H1 (cell line): ENCODE measurements at regions not wholly inside any gene's neighbourhood (a gene's known extent, or its start where the extent isn't known, plus 50 kb on each side); places are given as distances from the start of the nearest gene placed in this dataset.

Source experiments
- CTCF ChIA-PET: fragments of 300-600 bp; sonication (Branson Sonifier 250); formaldehyde crosslinking; loops from one replicate; lab custom pipeline; 2021; ENCODE audit not compliant: partially characterized antibody; lab: Charles Lee
- POLR2A ChIA-PET: fragments of 300-600 bp; sonication (Branson Sonifier 250); formaldehyde crosslinking; loops from one replicate; lab custom pipeline; 2021; ENCODE audit warnings: inconsistent platforms; ENCODE audit not compliant: partially characterized antibody; lab: Charles Lee
- DNase-seq, 2 experiments: peaks; one replicate each; pipeline versions ENCODE4 v3.0.0 to v3.0.0-alpha.2; 2010 to 2022; ENCODE audit warnings: low spot score in 2 of 2, low read depth in 1 of 2, mixed read lengths in 1 of 2
- FAIRE-seq: peaks from 2 replicates; lab custom pipeline; 2011; peaks lifted over from hg19 to GRCh38; lab: Jason Lieb, UNC
- H2AFZ ChIP-seq: 2 replicates; pipeline ENCODE4 v1.8.1; 2012; ENCODE audit warnings: low read length, inconsistent platforms
- H2AK5ac ChIP-seq: 2 replicates; pipeline ENCODE4 v1.6.1; 2013; ENCODE audit warnings: low read depth, low read length
- H2BK120ac ChIP-seq: replicated peaks from 2 replicates; pipeline ENCODE3; 2013; ENCODE audit warnings: low read depth, low read length, inconsistent platforms
- H2BK12ac ChIP-seq: 2 replicates; pipeline ENCODE4 v1.6.1; 2013; ENCODE audit warnings: low read depth, low read length
- H2BK15ac ChIP-seq: 2 replicates; pipeline ENCODE4 v1.6.1; 2013; ENCODE audit warnings: low read length
- H2BK20ac ChIP-seq: 2 replicates; pipeline ENCODE4 v1.6.1; 2013; ENCODE audit warnings: low read length
- H2BK5ac ChIP-seq: 2 replicates; pipeline ENCODE4 v1.6.1; 2013; ENCODE audit warnings: low read depth, low read length
- H3K14ac ChIP-seq: 2 replicates; pipeline ENCODE4 v1.6.1; 2013; ENCODE audit warnings: inconsistent platforms; ENCODE audit not compliant: insufficient read length
- H3K18ac ChIP-seq: 2 replicates; pipeline ENCODE4 v1.6.1; 2013; ENCODE audit warnings: low read length; ENCODE audit errors: extremely low read depth
- H3K23ac ChIP-seq: 2 replicates; pipeline ENCODE4 v1.6.1; 2013; ENCODE audit warnings: inconsistent platforms; ENCODE audit not compliant: insufficient read length
- H3K23me2 ChIP-seq: 2 replicates; pipeline ENCODE4 v1.6.1; 2013; ENCODE audit warnings: low read depth, low read length
- H3K27ac ChIP-seq: 2 replicates; pipeline ENCODE4 v1.6.1; 2011; ENCODE audit warnings: low read depth, low read length, inconsistent platforms
- H3K27me3 ChIP-seq, 4 experiments: replicated peaks in 1 of 4; 1 replicate in 1 of 4; 2 replicates in 3 of 4; pipeline versions ENCODE4 v1.6.1 to v1.8.1; 2011 to 2013; ENCODE audit warnings: low read length in 3 of 4, mild to moderate bottlenecking in 3 of 4, inconsistent platforms in 2 of 4, mixed read lengths in 2 of 4, moderate library complexity in 1 of 4; ENCODE audit not compliant: control insufficient read depth in 3 of 4, insufficient read depth in 3 of 4; ENCODE audit errors: extremely low read depth in 1 of 4
- H3K36me3 ChIP-seq, 4 experiments: 2 replicates each; pipeline versions ENCODE4 v1.6.1 to v1.8.1; 2011 to 2013; ENCODE audit warnings: mild to moderate bottlenecking in 4 of 4, low read length in 3 of 4, moderate library complexity in 2 of 4, control low read depth in 1 of 4, inconsistent platforms in 1 of 4; ENCODE audit not compliant: insufficient read depth in 4 of 4, control insufficient read depth in 2 of 4
- H3K4ac ChIP-seq: replicated peaks from 2 replicates; pipeline ENCODE3; 2013; ENCODE audit warnings: low read length, low read depth, mixed read lengths, inconsistent platforms; ENCODE audit not compliant: insufficient read length
- H3K4me1 ChIP-seq, 4 experiments: replicated peaks in 1 of 4; 1 replicate in 1 of 4; 2 replicates in 3 of 4; pipeline versions ENCODE4 v1.6.1 to v1.8.1; 2011 to 2013; ENCODE audit warnings: low read length in 3 of 4, inconsistent platforms in 2 of 4, mixed read lengths in 1 of 4; ENCODE audit not compliant: insufficient read depth in 4 of 4, control insufficient read depth in 3 of 4
- H3K4me2 ChIP-seq, 2 experiments: 2 replicates each; pipeline versions ENCODE4 v1.6.1 to v1.8.1; 2011 to 2013; ENCODE audit warnings: low read depth in 2 of 2, low read length in 2 of 2, control low read depth in 1 of 2, inconsistent platforms in 1 of 2, mild to moderate bottlenecking in 1 of 2; ENCODE audit not compliant: insufficient read depth in 1 of 2
- H3K4me3 ChIP-seq, 4 experiments: fragments of 200-600, 300-600 bp in 1 of 4; sonication (generic), shearing (Covaris generic), sonication (Bioruptor Twin) in 1 of 4; 2 replicates each; pipeline versions ENCODE4 v1.5.1 to v1.8.1; 2011 to 2016; ENCODE audit warnings: low read length in 4 of 4, low read depth in 3 of 4, control low read depth in 2 of 4, inconsistent platforms in 2 of 4, mild to moderate bottlenecking in 2 of 4, mixed read lengths in 1 of 4, moderate library complexity in 1 of 4; ENCODE audit not compliant: insufficient read depth in 2 of 4; ENCODE audit errors: extremely low read depth in 1 of 4
- H3K56ac ChIP-seq: replicated peaks from 2 replicates; pipeline ENCODE3; 2013; ENCODE audit warnings: low read depth, mild to moderate bottlenecking, mixed read lengths, low read length, inconsistent platforms; ENCODE audit not compliant: insufficient read length
- H3K79me1 ChIP-seq: 2 replicates; pipeline ENCODE4 v1.6.1; 2013; ENCODE audit warnings: low read depth, low read length, control low read depth
- H3K79me2 ChIP-seq, 2 experiments: 2 replicates each; pipeline versions ENCODE4 v1.6.1 to v1.8.1; 2012 to 2013; ENCODE audit warnings: low read length in 2 of 2, mild to moderate bottlenecking in 2 of 2, inconsistent platforms in 1 of 2; ENCODE audit not compliant: insufficient read depth in 2 of 2, control insufficient read depth in 1 of 2
- H3K9ac ChIP-seq, 4 experiments: replicated peaks in 1 of 4; 1 replicate in 1 of 4; 2 replicates in 3 of 4; pipeline versions ENCODE4 v1.6.1 to v1.8.1; 2011 to 2013; ENCODE audit warnings: low read depth in 3 of 4, low read length in 3 of 4, control low read depth in 2 of 4, mild to moderate bottlenecking in 2 of 4, moderate library complexity in 2 of 4, inconsistent platforms in 1 of 4; ENCODE audit errors: extremely low read depth in 1 of 4
- H3K9me3 ChIP-seq, 2 experiments: 2 replicates each; pipeline versions ENCODE4 v1.6.1 to v1.8.1; 2012 to 2013; ENCODE audit warnings: mild to moderate bottlenecking in 2 of 2, moderate library complexity in 2 of 2, control low read depth in 1 of 2, inconsistent platforms in 1 of 2, low read depth in 1 of 2, low read length in 1 of 2, mixed read lengths in 1 of 2; ENCODE audit not compliant: insufficient read depth in 2 of 2
- H4K20me1 ChIP-seq, 2 experiments: replicated peaks in 1 of 2; 2 replicates each; pipeline versions ENCODE3 to v1.8.1; 2011 to 2013; ENCODE audit warnings: inconsistent platforms in 2 of 2, low read length in 2 of 2, mild to moderate bottlenecking in 1 of 2; ENCODE audit not compliant: insufficient read depth in 2 of 2, control insufficient read depth in 1 of 2
- H4K5ac ChIP-seq: 2 replicates; pipeline ENCODE4 v1.6.1; 2013; ENCODE audit warnings: low read length, low read depth, mixed read lengths, inconsistent platforms; ENCODE audit not compliant: insufficient read length
- H4K8ac ChIP-seq: 2 replicates; pipeline ENCODE4 v1.8.0; 2013; ENCODE audit warnings: mild to moderate bottlenecking, moderate library complexity, low read length, inconsistent platforms; ENCODE audit not compliant: insufficient read depth; ENCODE audit errors: extremely low read depth
- H4K91ac ChIP-seq: replicated peaks from 2 replicates; pipeline ENCODE3; 2013; ENCODE audit warnings: low read length, mixed read lengths, inconsistent platforms; ENCODE audit not compliant: insufficient read length
- CHD1 ChIP-seq: IDR thresholded peaks from 2 replicates; pipeline ENCODE4 v1.6.1; 2012; ENCODE audit warnings: low read depth, low read length, improper control_type of control experiment
- CHD2 ChIP-seq: IDR thresholded peaks from 2 replicates; pipeline ENCODE4 v1.6.1; 2012; ENCODE audit warnings: low read length, improper control_type of control experiment
- CREB1 ChIP-seq: IDR thresholded peaks from 2 replicates; pipeline ENCODE4 v1.6.1; 2012; ENCODE audit warnings: inconsistent platforms
- EGR1 ChIP-seq: IDR thresholded peaks from 2 replicates; pipeline ENCODE4 v1.6.1; 2011; ENCODE audit warnings: low read depth, low read length, borderline replicate concordance
- KDM4A ChIP-seq: IDR thresholded peaks from one replicate; pipeline ENCODE4 v1.7.1; 2012; ENCODE audit warnings: low read depth, mild to moderate bottlenecking, moderate library complexity, low read length, inconsistent platforms; ENCODE audit not compliant: severe bottlenecking
- MAFK ChIP-seq: IDR thresholded peaks from 2 replicates; pipeline ENCODE4 v1.6.1; 2012; ENCODE audit warnings: low read depth, mild to moderate bottlenecking, improper control_type of control experiment, low read length
- NANOG ChIP-seq: IDR thresholded peaks from 2 replicates; pipeline ENCODE4 v1.6.1; 2011; ENCODE audit warnings: low read length, low read depth, mild to moderate bottlenecking, inconsistent platforms; ENCODE audit not compliant: insufficient read depth, poor library complexity, severe bottlenecking
- POLR2A ChIP-seq, 2 experiments: IDR thresholded peaks; 1 replicate in 1 of 2; 2 replicates in 1 of 2; pipeline ENCODE4 v1.6.1; 2011; ENCODE audit warnings: low read depth in 2 of 2, low read length in 2 of 2, mild to moderate bottlenecking in 2 of 2; ENCODE audit errors: control extremely low read depth in 1 of 2
- RAD21 ChIP-seq, 2 experiments: IDR thresholded peaks in 1 of 2; conservative IDR thresholded peaks in 1 of 2; 2 replicates each; pipeline ENCODE4 v1.6.1; 2011; ENCODE audit warnings: low read depth in 2 of 2, low read length in 2 of 2, improper control_type of control experiment in 1 of 2, inconsistent platforms in 1 of 2, mild to moderate bottlenecking in 1 of 2, moderate library complexity in 1 of 2
- RBBP5 ChIP-seq: IDR thresholded peaks from 2 replicates; pipeline ENCODE4 v1.7.1; 2012; ENCODE audit warnings: low read depth, mild to moderate bottlenecking, inconsistent platforms, low read length, moderate library complexity, borderline replicate concordance
- RNF2 ChIP-seq: fragments of 200-900, 300-1000 bp; sonication (generic); IDR thresholded peaks from 2 replicates; pipeline ENCODE4 v1.7.1; 2016; ENCODE audit warnings: borderline replicate concordance, low read depth, mild to moderate bottlenecking, antibody characterized with exemption, low read length; ENCODE audit not compliant: poor library complexity, severe bottlenecking; ENCODE audit errors: missing control alignments
- SP4 ChIP-seq: IDR thresholded peaks from 2 replicates; pipeline ENCODE4 v1.6.1; 2012; ENCODE audit warnings: low read length, inconsistent platforms
- SUZ12 ChIP-seq: fragments of 200-600 bp; sonication (generic); IDR thresholded peaks from 2 replicates; pipeline ENCODE4 v1.6.1; 2012; ENCODE audit warnings: mild to moderate bottlenecking, inconsistent platforms, low read length, moderate library complexity, mixed read lengths
- TBP ChIP-seq: IDR thresholded peaks from 2 replicates; pipeline ENCODE4 v1.6.1; 2011; ENCODE audit warnings: low read depth, low read length, improper control_type of control experiment
- TEAD4 ChIP-seq: IDR thresholded peaks from 2 replicates; pipeline ENCODE4 v1.6.1; 2012; ENCODE audit warnings: low read depth, low read length, inconsistent platforms, mixed read lengths
- WGBS, 2 experiments: shearing (Covaris generic) in 1 of 2; methylation state at CpG; one replicate each; pipeline versions ENCODE4 v1.1.6 to v1.1.7; 2013 to 2015; ENCODE audit warnings: low lambda C conversion rate in 2 of 2, mixed read lengths in 2 of 2, inconsistent platforms in 1 of 2, low coverage in 1 of 2, missing lambda C conversion rate in 1 of 2; ENCODE audit not compliant: insufficient replicate concordance in 2 of 2, insufficient coverage in 1 of 2, insufficient read length in 1 of 2; ENCODE audit errors: extremely low coverage in 1 of 2, missing lambda C conversion rate in 1 of 2; 5-methylcytosine and 5-hydroxymethylcytosine counted together

DNA sequence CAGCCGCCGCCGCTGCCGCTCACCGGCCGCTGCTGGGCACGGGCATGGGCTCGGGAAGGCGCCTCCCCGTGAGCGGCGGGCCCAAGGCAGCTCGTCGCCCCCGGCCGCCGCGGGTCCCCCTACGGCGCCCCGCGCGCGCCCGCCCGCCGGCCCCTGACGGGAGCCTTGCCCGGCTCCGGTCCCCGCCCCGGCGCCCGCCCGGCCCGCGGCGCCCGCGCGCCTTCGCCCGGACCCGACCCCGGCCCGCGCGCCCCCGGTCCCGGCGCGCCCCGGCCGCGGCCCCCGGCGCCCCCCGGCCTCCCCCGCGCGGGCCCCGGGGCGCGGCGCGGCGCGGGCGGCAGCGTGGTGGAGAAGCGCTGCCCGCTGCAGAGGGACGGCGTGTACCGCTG, 177.7 kb downstream of the OR4M2 start:
- Histone ChIP-seq H2BK120ac (no peak overlapping the region), H3K27me3 (no peaks in the 10 kb centered on the region), H3K18ac (no peak overlapping the region), H3K14ac (no peak overlapping the region), H4K5ac (no peak overlapping the region), H3K4me2 (no peak overlapping the region), H2BK15ac (no peak overlapping the region), H2AFZ (no peak overlapping the region), H3K9ac (no peak overlapping the region), H3K4ac (no peak overlapping the region), H3K4me1 (no peaks in the 10 kb centered on the region), H2BK5ac (no peak overlapping the region), H3K79me2 (no peaks in the 10 kb centered on the region), H4K91ac (no peak overlapping the region), H3K79me1 (no peaks in the 10 kb centered on the region), H4K8ac (no peak overlapping the region), H2BK20ac (no peak overlapping the region), H2BK12ac (no peak overlapping the region), H2AK5ac (no peak overlapping the region), H3K27ac (no peak overlapping the region), H3K23ac (no peak overlapping the region), H3K9me3 (peaks cover 15 to 83% of the 10 kb centered on the region in 2 experiments; a peak in 3 of 4 replicates), H3K4me3 (no peak overlapping the region), H3K23me2 (no peaks in the 10 kb centered on the region), H3K36me3 (no peaks in the 10 kb centered on the region; a peak in 1 of 8 replicates)
- DNase-seq (no peak), FAIRE-seq (no peak)
- TF ChIP-seq TBP = no peak
- no peak for TF ChIP-seq SP4
- no peak for TF ChIP-seq EGR1
- TF ChIP-seq RAD21 (IDR thresholded peaks at IDR 0.05 in 1 of 2, conservative IDR thresholded peaks at IDR 0.05 in 1 of 2; ENCODE audit: low read depth in 2 of 2, low read length in 2 of 2) = no peak
- TF ChIP-seq POLR2A (IDR thresholded peaks at IDR 0.05; ENCODE audit: control extremely low read depth in 1 of 2, low read depth in 2 of 2, low read length in 2 of 2) = no peak
- TF ChIP-seq NANOG = no peak
- TF ChIP-seq TEAD4 = no peak
- TF ChIP-seq MAFK = no peak
- TF ChIP-seq RNF2 = no peak
- no peak for TF ChIP-seq CHD1
- TF ChIP-seq CHD2 = no peak
- TF ChIP-seq SUZ12 = no peak
- TF ChIP-seq KDM4A = no peak
- no peak for TF ChIP-seq CREB1
- no peak for TF ChIP-seq RBBP5
- TF ChIP-seq, all 59 proteins: peak for 0
- POLR2A ChIA-PET = no interaction called here
- CTCF ChIA-PET = no interaction called here
- no CpG with 5 or more reads among the region's 75 CpGs for WGBS, 2 experiments
- H4K20me1 ChIP-seq = no peaks in the 10 kb centered on the region
- H3K56ac ChIP-seq = no peak overlapping the region
